ENCODE measurements at regions not wholly inside any gene's neighbourhood (a gene's known extent, or its start where the extent isn't known, plus 50 kb on each side); places are given as distances from the start of the nearest gene placed in this dataset.
"Not testable (repeated sequence)": the region's sequence is repeated elsewhere in the genome, so short reads cannot be mapped to it uniquely, and the experiment has no call there.

- no peak for DNase-seq (ENCODE audit: extremely low spot score)
Observed at GRCh38 chr14:43548368-43548767, 958.7 kb downstream of the FSCB start.

DNA sequence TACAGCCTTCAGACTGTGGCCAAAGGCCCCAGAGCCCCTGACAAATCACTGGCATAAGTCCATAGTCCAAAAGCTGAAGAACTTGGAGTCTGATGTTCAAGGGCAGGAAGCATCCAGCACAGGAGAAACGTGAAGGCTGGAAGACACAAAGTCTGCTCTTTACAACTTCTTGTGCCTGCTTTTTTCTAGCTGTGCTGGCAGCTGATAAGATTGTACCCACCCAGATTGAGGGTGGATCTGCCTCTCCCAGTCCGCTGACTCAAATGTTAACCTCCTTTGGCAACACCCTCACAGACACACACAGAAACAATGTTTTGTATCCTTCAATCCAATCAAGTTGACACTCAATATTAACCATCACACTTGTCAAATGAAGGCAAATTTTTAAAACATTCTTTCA, 959.5 kb downstream of the FSCB start:
- DNase-seq (ENCODE audit: extremely low spot score); intact Hi-C loops (cut with DNase I); H3K4me1 ChIP-seq; H3K36me3 ChIP-seq; H3K9me3 ChIP-seq; H3K27ac ChIP-seq (replicated peaks in 1 of 4); H3K4me3 ChIP-seq; H3K27me3 ChIP-seq: not testable (repeated sequence)
- WGBS: 56% methylated on average over 2 of the region's 2 CpGs

More at GRCh38 chr14:43548368-43548767, 958.7 kb downstream of the FSCB start:
- no peaks in the 10 kb centered on the region for H3K36me3 ChIP-seq
- WGBS: 95% methylated on average over 1 of the region's 1 CpG
- intact Hi-C loops (cut with DNase I): no loop called here
- no peaks in the 10 kb centered on the region for H3K27me3 ChIP-seq
- H3K4me3 ChIP-seq: no peak overlapping the region
- H3K4me1 ChIP-seq: no peaks in the 10 kb centered on the region
- H3K9me3 ChIP-seq: no peaks in the 10 kb centered on the region
- TF ChIP-seq, protein P1, sequence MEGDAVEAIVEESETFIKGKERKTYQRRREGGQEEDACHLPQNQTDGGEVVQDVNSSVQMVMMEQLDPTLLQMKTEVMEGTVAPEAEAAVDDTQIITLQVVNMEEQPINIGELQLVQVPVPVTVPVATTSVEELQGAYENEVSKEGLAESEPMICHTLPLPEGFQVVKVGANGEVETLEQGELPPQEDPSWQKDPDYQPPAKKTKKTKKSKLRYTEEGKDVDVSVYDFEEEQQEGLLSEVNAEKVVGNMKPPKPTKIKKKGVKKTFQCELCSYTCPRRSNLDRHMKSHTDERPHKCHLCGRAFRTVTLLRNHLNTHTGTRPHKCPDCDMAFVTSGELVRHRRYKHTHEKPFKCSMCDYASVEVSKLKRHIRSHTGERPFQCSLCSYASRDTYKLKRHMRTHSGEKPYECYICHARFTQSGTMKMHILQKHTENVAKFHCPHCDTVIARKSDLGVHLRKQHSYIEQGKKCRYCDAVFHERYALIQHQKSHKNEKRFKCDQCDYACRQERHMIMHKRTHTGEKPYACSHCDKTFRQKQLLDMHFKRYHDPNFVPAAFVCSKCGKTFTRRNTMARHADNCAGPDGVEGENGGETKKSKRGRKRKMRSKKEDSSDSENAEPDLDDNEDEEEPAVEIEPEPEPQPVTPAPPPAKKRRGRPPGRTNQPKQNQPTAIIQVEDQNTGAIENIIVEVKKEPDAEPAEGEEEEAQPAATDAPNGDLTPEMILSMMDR (IDR thresholded peaks at IDR 0.05): no peak
- no peak for TF ChIP-seq POLR2A (IDR thresholded peaks at IDR 0.05; ENCODE audit: low read depth)
- no peak for TF ChIP-seq EP300 (IDR thresholded peaks at IDR 0.05)
- no peak for TF ChIP-seq POLR2AphosphoS5 (IDR thresholded peaks at IDR 0.05)
- no peak overlapping the region for H3K27ac ChIP-seq (replicated peaks in 1 of 4)

- WGBS: 86% methylated on average over 11 of the region's 11 CpGs
Observed at GRCh38 chr14:43541356-43541755, 965.7 kb downstream of the FSCB start.

DNA sequence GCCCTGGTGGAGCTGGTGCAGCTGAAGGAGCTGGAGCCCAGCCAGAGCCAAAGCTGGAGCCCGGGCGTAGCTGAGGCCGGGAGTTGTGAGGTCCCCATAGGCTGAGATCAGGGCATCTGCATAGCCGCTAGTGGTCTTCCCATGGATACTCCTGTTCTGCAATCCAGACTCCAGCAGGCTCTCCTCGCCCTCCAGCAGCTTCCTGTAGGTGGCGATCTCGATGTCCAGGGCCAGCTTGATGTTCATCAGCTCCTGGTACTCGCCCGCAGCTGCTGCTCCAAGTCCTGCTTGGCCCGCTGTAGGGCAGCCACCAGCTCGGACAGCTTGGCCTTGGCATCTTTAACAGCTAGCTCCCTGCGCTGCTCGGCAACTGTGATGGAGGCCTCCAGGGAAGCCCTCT, 966.1 kb downstream of the FSCB start:
- no peak for DNase-seq (ENCODE audit: extremely low spot score)
- Histone ChIP-seq H3K4me3 (no peak overlapping the region), H3K27ac (replicated peaks in 1 of 4) (no peak overlapping the region), H3K27me3 (no peaks in the 10 kb centered on the region), H3K9me3 (no peaks in the 10 kb centered on the region), H3K4me1 (peaks cover 0 to 6% (median 0%) of the 10 kb centered on the region in 4 donors), H3K36me3 (no peaks in the 10 kb centered on the region)
- TF ChIP-seq POLR2A (IDR thresholded peaks at IDR 0.05; ENCODE audit: low read depth) (no peak), POLR2AphosphoS5 (IDR thresholded peaks at IDR 0.05) (no peak), EP300 (IDR thresholded peaks at IDR 0.05) (no peak)
- TF ChIP-seq, protein P1 (IDR thresholded peaks at IDR 0.05): no peak
- WGBS: 100% methylated on average over 2 of the region's 13 CpGs
- intact Hi-C loops (cut with DNase I): no loop called here

More at GRCh38 chr14:43541356-43541755, 965.7 kb downstream of the FSCB start:
- Histone ChIP-seq H3K4me1 (peaks cover 0 to 6% (median 0%) of the 10 kb centered on the region in 4 donors), H3K27ac (replicated peaks in 1 of 4) (no peak overlapping the region), H3K4me3 (no peak overlapping the region), H3K36me3 (no peaks in the 10 kb centered on the region), H3K9me3 (no peaks in the 10 kb centered on the region), H3K27me3 (no peaks in the 10 kb centered on the region)
- intact Hi-C loops (cut with DNase I): no loop called here
- no peak for DNase-seq (ENCODE audit: extremely low spot score)
- TF ChIP-seq POLR2AphosphoS5 (IDR thresholded peaks at IDR 0.05) (no peak), EP300 (IDR thresholded peaks at IDR 0.05) (no peak), POLR2A (IDR thresholded peaks at IDR 0.05; ENCODE audit: low read depth) (no peak)
- TF ChIP-seq, protein P1 (IDR thresholded peaks at IDR 0.05): no peak

- Histone ChIP-seq H3K4me1 (peaks cover 0 to 6% (median 0%) of the 10 kb centered on the region in 4 donors), H3K27ac (replicated peaks in 1 of 4) (no peak overlapping the region), H3K36me3 (no peaks in the 10 kb centered on the region), H3K4me3 (no peak overlapping the region), H3K27me3 (no peaks in the 10 kb centered on the region), H3K9me3 (no peaks in the 10 kb centered on the region)
- TF ChIP-seq, protein P1 (IDR thresholded peaks at IDR 0.05): peak; percentile 20 to 44 (median 32)
- TF ChIP-seq POLR2AphosphoS5 (IDR thresholded peaks at IDR 0.05): no peak
- 20% methylated on average over 6 of the region's 6 CpGs for WGBS
- DNase-seq (ENCODE audit: extremely low spot score): no peak
- intact Hi-C loops (cut with DNase I): no loop called here
Observed at GRCh38 chr14:43539210-43539609, 967.9 kb downstream of the FSCB start.
